ENCODE measurements at regions not wholly inside any gene's neighbourhood (a gene's known extent, or its start where the extent isn't known, plus 50 kb on each side); places are given as distances from the start of the nearest gene placed in this dataset.

DNA sequence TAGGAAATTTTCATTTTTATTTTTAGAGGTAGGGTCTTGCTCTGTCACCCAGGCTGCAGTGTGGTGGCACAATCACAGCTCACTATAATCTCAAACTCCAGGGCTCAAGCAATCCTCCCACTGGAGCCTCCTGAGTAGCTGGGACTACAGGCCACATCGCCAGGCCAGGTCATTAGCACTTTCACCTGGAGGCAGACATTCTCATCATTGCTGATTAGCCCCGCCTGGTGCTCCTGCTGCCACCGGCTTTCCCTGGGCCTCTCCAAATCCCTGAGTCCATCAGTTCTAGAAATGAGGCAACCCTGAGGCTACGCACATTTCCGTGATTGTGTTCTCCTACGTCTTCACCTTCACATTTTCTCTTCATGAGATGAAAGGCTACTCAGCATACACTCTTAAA is 607.7 kb upstream of the NRSN1 start:
- no peak for TF ChIP-seq POLR2A (IDR thresholded peaks at IDR 0.05)
- TF ChIP-seq, protein P1, sequence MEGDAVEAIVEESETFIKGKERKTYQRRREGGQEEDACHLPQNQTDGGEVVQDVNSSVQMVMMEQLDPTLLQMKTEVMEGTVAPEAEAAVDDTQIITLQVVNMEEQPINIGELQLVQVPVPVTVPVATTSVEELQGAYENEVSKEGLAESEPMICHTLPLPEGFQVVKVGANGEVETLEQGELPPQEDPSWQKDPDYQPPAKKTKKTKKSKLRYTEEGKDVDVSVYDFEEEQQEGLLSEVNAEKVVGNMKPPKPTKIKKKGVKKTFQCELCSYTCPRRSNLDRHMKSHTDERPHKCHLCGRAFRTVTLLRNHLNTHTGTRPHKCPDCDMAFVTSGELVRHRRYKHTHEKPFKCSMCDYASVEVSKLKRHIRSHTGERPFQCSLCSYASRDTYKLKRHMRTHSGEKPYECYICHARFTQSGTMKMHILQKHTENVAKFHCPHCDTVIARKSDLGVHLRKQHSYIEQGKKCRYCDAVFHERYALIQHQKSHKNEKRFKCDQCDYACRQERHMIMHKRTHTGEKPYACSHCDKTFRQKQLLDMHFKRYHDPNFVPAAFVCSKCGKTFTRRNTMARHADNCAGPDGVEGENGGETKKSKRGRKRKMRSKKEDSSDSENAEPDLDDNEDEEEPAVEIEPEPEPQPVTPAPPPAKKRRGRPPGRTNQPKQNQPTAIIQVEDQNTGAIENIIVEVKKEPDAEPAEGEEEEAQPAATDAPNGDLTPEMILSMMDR (IDR thresholded peaks at IDR 0.05) = no peak
